ENCODE measurements at regions not wholly inside any gene's neighbourhood (a gene's known extent, or its start where the extent isn't known, plus 50 kb on each side); places are given as distances from the start of the nearest gene placed in this dataset.

- no peak for TF ChIP-seq POLR2A (IDR thresholded peaks at IDR 0.05; ENCODE audit: extremely low read depth, insufficient read length)
- TF ChIP-seq, protein P1, sequence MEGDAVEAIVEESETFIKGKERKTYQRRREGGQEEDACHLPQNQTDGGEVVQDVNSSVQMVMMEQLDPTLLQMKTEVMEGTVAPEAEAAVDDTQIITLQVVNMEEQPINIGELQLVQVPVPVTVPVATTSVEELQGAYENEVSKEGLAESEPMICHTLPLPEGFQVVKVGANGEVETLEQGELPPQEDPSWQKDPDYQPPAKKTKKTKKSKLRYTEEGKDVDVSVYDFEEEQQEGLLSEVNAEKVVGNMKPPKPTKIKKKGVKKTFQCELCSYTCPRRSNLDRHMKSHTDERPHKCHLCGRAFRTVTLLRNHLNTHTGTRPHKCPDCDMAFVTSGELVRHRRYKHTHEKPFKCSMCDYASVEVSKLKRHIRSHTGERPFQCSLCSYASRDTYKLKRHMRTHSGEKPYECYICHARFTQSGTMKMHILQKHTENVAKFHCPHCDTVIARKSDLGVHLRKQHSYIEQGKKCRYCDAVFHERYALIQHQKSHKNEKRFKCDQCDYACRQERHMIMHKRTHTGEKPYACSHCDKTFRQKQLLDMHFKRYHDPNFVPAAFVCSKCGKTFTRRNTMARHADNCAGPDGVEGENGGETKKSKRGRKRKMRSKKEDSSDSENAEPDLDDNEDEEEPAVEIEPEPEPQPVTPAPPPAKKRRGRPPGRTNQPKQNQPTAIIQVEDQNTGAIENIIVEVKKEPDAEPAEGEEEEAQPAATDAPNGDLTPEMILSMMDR (IDR thresholded peaks at IDR 0.05; ENCODE audit: low read depth, low read length) = no peak
- no peak for TF ChIP-seq MAX (IDR thresholded peaks at IDR 0.05; ENCODE audit: low read depth, low read length)
These were observed 70.3 kb upstream of the HAAO start for GRCh38 chr2:42862669-42863185.
